ENCODE measurements at regions not wholly inside any gene's neighbourhood (a gene's known extent, or its start where the extent isn't known, plus 50 kb on each side); places are given as distances from the start of the nearest gene placed in this dataset.

DNA sequence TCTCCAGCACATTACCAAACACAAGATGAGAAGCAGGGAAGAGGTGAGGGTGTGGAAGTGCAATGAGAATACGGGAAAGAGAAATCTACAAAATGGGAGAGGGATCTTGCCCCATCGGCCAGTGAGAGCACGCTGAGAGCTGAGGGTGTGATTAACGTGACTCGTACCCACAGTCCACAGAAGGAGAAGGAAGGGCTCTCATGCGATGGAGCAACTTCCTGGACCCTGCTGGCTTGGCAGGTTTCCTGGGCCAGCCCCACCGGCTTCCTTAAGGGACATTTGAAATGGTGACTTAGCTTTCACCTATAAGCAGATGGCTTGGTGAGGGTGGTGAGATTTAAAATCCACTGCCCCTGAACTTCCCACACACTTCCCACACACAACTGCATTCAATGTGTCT lies 740.1 kb downstream of the UQCRFS1 start:
- Histone ChIP-seq H3K9me3 (ENCODE audit: control insufficient read depth in 2 of 2, low read length in 2 of 2) (no peaks in the 10 kb centered on the region), H3K27ac (ENCODE audit: insufficient read depth, low read length, poor library complexity, severe bottlenecking) (no peak overlapping the region), H3K27me3 (ENCODE audit: control insufficient read depth, insufficient read depth, low read length) (no peaks in the 10 kb centered on the region), H3K36me3 (ENCODE audit: control insufficient read depth, insufficient read depth, low read length) (no peaks in the 10 kb centered on the region), H3K4me1 (ENCODE audit: control insufficient read depth, insufficient read depth, low read length, poor library complexity, severe bottlenecking) (no peaks in the 10 kb centered on the region), H3K4me3 (ENCODE audit: low read depth, low read length) (no peak overlapping the region)
- Mint-ChIP-seq H3K27me3 (no peaks in the 10 kb centered on the region), H3K36me3 (no peaks in the 10 kb centered on the region), H3K27ac (peak overlapping the region in 1 of 3 donors; percentile 52), H3K4me1 (peaks cover 0 to 4% (median under 1%) of the 10 kb centered on the region in 4 donors), H3K4me3 (no peak overlapping the region), H3K9me3 (peaks cover 0 to 6% (median 0%) of the 10 kb centered on the region in 7 donors)
- DNase-seq (no peak), ATAC-seq (ENCODE audit: low read depth in 2 of 2) (no peak)

- Histone ChIP-seq H3K36me3 (ENCODE audit: control insufficient read depth, insufficient read depth, low read length) (no peaks in the 10 kb centered on the region), H3K9me3 (ENCODE audit: control insufficient read depth in 2 of 2, low read length in 2 of 2) (no peaks in the 10 kb centered on the region), H3K4me3 (ENCODE audit: low read depth, low read length) (no peak overlapping the region), H3K27ac (ENCODE audit: insufficient read depth, low read length, poor library complexity, severe bottlenecking) (no peak overlapping the region), H3K27me3 (ENCODE audit: control insufficient read depth, insufficient read depth, low read length) (no peaks in the 10 kb centered on the region), H3K4me1 (ENCODE audit: control insufficient read depth, insufficient read depth, low read length, poor library complexity, severe bottlenecking) (no peaks in the 10 kb centered on the region)
- H3K27ac Mint-ChIP-seq: peak overlapping the region in 1 of 3 donors; percentile 44
- H3K36me3 Mint-ChIP-seq: no peaks in the 10 kb centered on the region
- no peak for ATAC-seq (ENCODE audit: low read depth in 2 of 2)
- H3K27me3 Mint-ChIP-seq: no peaks in the 10 kb centered on the region
- H3K4me3 Mint-ChIP-seq: no peak overlapping the region
- DNase-seq: no peak
- H3K4me1 Mint-ChIP-seq: peaks cover 0 to 4% (median under 1%) of the 10 kb centered on the region in 4 donors
- peaks cover 0 to 4% (median 0%) of the 10 kb centered on the region in 7 donors for H3K9me3 Mint-ChIP-seq
Observed at GRCh38 chr19:28471731-28472510, 741.0 kb downstream of the UQCRFS1 start.

DNA sequence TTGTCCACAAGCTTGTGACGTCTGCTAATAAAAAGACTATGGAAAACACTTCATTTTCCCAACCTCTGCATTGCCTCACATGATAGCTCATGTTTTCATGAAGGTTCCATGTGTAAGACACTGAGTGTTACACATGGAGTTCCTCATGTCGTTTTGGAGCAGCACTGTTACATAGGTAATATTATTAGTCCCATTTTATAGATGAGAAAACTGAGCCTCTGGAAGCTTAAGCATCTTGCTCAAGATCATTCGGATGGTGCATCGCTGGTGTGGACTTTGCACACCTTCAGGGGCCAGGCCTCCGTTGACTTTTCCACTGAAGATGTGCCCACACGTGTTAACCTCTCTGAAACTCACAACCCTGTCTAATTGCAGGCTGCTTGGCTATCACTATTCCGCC lies 743.4 kb downstream of the UQCRFS1 start:
- H3K27me3 Mint-ChIP-seq: no peaks in the 10 kb centered on the region
- DNase-seq: no peak
- H3K4me1 ChIP-seq (ENCODE audit: control insufficient read depth, insufficient read depth, low read length, poor library complexity, severe bottlenecking): no peaks in the 10 kb centered on the region
- no peak overlapping the region for H3K4me3 Mint-ChIP-seq
- peak overlapping the region in 1 of 3 donors; percentile 74 for H3K27ac Mint-ChIP-seq
- no peaks in the 10 kb centered on the region for H3K9me3 ChIP-seq (ENCODE audit: control insufficient read depth in 2 of 2, low read length in 2 of 2)
- ATAC-seq (ENCODE audit: low read depth in 2 of 2): no peak
- H3K36me3 Mint-ChIP-seq: no peaks in the 10 kb centered on the region
- H3K27ac ChIP-seq (ENCODE audit: insufficient read depth, low read length, poor library complexity, severe bottlenecking): no peak overlapping the region
- peaks cover 0 to 4% (median 2%) of the 10 kb centered on the region in 4 donors for H3K4me1 Mint-ChIP-seq
- H3K4me3 ChIP-seq (ENCODE audit: low read depth, low read length): no peak overlapping the region
- H3K9me3 Mint-ChIP-seq: peaks cover 0 to 4% (median 0%) of the 10 kb centered on the region in 7 donors
- no peaks in the 10 kb centered on the region for H3K36me3 ChIP-seq (ENCODE audit: control insufficient read depth, insufficient read depth, low read length)
- H3K27me3 ChIP-seq (ENCODE audit: control insufficient read depth, insufficient read depth, low read length): no peaks in the 10 kb centered on the region

GRCh38 chr19:28468701-28469459 lies 744.1 kb downstream of the UQCRFS1 start:
- Mint-ChIP-seq H3K36me3 (no peaks in the 10 kb centered on the region), H3K9me3 (peaks cover 0 to 4% (median 0%) of the 10 kb centered on the region in 7 donors), H3K27me3 (no peaks in the 10 kb centered on the region), H3K27ac (peak overlapping the region in 1 of 3 donors; percentile 74), H3K4me3 (peak overlapping the region in 1 of 4 donors; percentile 33), H3K4me1 (peaks cover 0 to 4% (median 2%) of the 10 kb centered on the region in 4 donors)
- no peaks in the 10 kb centered on the region for H3K9me3 ChIP-seq (ENCODE audit: control insufficient read depth in 2 of 2, low read length in 2 of 2)
- no peaks in the 10 kb centered on the region for H3K27me3 ChIP-seq (ENCODE audit: control insufficient read depth, insufficient read depth, low read length)
- no peaks in the 10 kb centered on the region for H3K36me3 ChIP-seq (ENCODE audit: control insufficient read depth, insufficient read depth, low read length)
- peak; percentile 67 to 70 for ATAC-seq (ENCODE audit: low read depth in 2 of 2)
- DNase-seq: peak in 1 of 3 donors; percentile 7
- no peaks in the 10 kb centered on the region for H3K4me1 ChIP-seq (ENCODE audit: control insufficient read depth, insufficient read depth, low read length, poor library complexity, severe bottlenecking)
- no peak overlapping the region for H3K4me3 ChIP-seq (ENCODE audit: low read depth, low read length)
- H3K27ac ChIP-seq (ENCODE audit: insufficient read depth, low read length, poor library complexity, severe bottlenecking): no peak overlapping the region

GRCh38 chr19:28466107-28467045 lies 746.6 kb downstream of the UQCRFS1 start:
- Histone ChIP-seq H3K9me3 (ENCODE audit: control insufficient read depth in 2 of 2, low read length in 2 of 2) (no peaks in the 10 kb centered on the region), H3K36me3 (ENCODE audit: control insufficient read depth, insufficient read depth, low read length) (no peaks in the 10 kb centered on the region), H3K4me3 (ENCODE audit: low read depth, low read length) (no peak overlapping the region), H3K27ac (ENCODE audit: insufficient read depth, low read length, poor library complexity, severe bottlenecking) (no peak overlapping the region), H3K27me3 (ENCODE audit: control insufficient read depth, insufficient read depth, low read length) (no peaks in the 10 kb centered on the region), H3K4me1 (ENCODE audit: control insufficient read depth, insufficient read depth, low read length, poor library complexity, severe bottlenecking) (no peaks in the 10 kb centered on the region)
- Mint-ChIP-seq H3K36me3 (no peaks in the 10 kb centered on the region), H3K4me1 (peaks cover 0 to 4% (median 1%) of the 10 kb centered on the region in 4 donors), H3K27ac (no peak overlapping the region), H3K4me3 (no peak overlapping the region), H3K9me3 (peaks cover 0 to 4% (median 0%) of the 10 kb centered on the region in 7 donors), H3K27me3 (no peaks in the 10 kb centered on the region)
- DNase-seq: peak in 2 of 3 donors; percentile 6 to 35
- no peak for ATAC-seq (ENCODE audit: low read depth in 2 of 2)

DNA sequence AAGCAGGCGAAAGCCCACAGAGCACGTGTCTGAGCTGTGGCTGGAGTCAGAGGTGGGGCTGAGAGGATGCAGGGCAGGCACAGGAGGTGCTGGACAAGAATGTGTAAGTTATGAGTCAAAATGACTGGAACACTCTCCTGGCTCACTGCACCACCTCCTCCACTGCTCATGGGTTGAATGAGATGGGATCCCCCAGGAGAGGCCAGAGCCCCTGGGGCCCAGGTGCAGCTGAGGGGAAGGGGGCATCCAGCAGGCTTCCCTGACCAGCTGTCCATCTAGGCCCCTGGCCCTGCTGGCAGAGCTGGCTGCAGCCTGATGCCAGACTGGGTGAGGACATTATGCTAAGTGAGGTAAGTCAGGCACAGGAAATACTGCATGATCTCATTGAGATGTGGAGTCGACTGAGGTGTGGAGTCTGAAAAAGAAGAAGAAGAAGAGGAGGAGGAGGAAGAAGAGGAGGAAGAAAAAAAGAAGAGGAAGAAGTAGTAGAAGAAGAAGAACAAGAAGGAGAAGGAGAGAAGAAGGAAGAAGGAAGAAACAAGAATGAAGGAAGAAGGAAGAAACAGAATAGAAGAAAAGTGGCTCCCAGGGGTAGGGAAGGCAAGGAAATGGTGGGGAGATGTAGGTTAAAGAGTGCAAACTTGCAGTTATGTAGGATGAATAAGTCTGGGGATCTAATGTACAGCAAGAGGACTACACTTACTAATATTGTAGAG lies 747.4 kb downstream of the UQCRFS1 start:
- Mint-ChIP-seq H3K4me3 (no peak overlapping the region), H3K4me1 (peaks cover 0 to 8% (median 2%) of the 10 kb centered on the region in 4 donors)
- no peak for DNase-seq

More for the DNA sequence above, 747.4 kb downstream of the UQCRFS1 start:
- Mint-ChIP-seq H3K27me3 (no peaks in the 10 kb centered on the region), H3K36me3 (no peaks in the 10 kb centered on the region), H3K27ac (peak overlapping the region in 1 of 3 donors; percentile 92), H3K9me3 (peaks cover 0 to 4% (median 0%) of the 10 kb centered on the region in 7 donors)
- no peak for ATAC-seq (ENCODE audit: low read depth in 2 of 2)
- H3K36me3 ChIP-seq (ENCODE audit: control insufficient read depth, insufficient read depth, low read length): no peaks in the 10 kb centered on the region
- H3K27ac ChIP-seq (ENCODE audit: insufficient read depth, low read length, poor library complexity, severe bottlenecking): no peak overlapping the region
- no peak overlapping the region for H3K4me3 ChIP-seq (ENCODE audit: low read depth, low read length)
- no peaks in the 10 kb centered on the region for H3K27me3 ChIP-seq (ENCODE audit: control insufficient read depth, insufficient read depth, low read length)
- no peaks in the 10 kb centered on the region for H3K9me3 ChIP-seq (ENCODE audit: control insufficient read depth in 2 of 2, low read length in 2 of 2)
- no peaks in the 10 kb centered on the region for H3K4me1 ChIP-seq (ENCODE audit: control insufficient read depth, insufficient read depth, low read length, poor library complexity, severe bottlenecking)

All from CD4-positive, CD25-positive, alpha-beta regulatory T cell (primary cell).